Subcutaneous abdominal adipose tissue (tissue), 5 donors: ENCODE measurements at regions not wholly inside any gene's neighbourhood (a gene's known extent, or its start where the extent isn't known, plus 50 kb on each side); places are given as distances from the start of the nearest gene placed in this dataset.
"Not testable (repeated sequence)": the region's sequence is repeated elsewhere in the genome, so short reads cannot be mapped to it uniquely, and the experiment has no call there.

Experiments used
- H3K27ac ChIP-seq: one replicate; pipeline ENCODE4 v1.7.0; 2013; ENCODE audit warnings: low read depth, mild to moderate bottlenecking, inconsistent platforms, low read length, moderate library complexity
- H3K27me3 ChIP-seq, 5 donors: one replicate each; pipeline ENCODE4 v1.7.0; 2013; ENCODE audit warnings: low read length in 5 of 5, inconsistent platforms in 1 of 5; ENCODE audit not compliant: control insufficient read depth in 5 of 5, insufficient read depth in 4 of 5
- H3K36me3 ChIP-seq, 5 donors: one replicate each; pipeline ENCODE4 v1.7.0; 2013; ENCODE audit warnings: low read length in 5 of 5; ENCODE audit not compliant: control insufficient read depth in 5 of 5, insufficient read depth in 5 of 5
- H3K4me1 ChIP-seq, 5 donors: one replicate each; pipeline ENCODE4 v1.7.0; 2013; ENCODE audit warnings: low read length in 5 of 5, mild to moderate bottlenecking in 3 of 5, moderate library complexity in 1 of 5; ENCODE audit not compliant: control insufficient read depth in 5 of 5, insufficient read depth in 5 of 5
- H3K4me3 ChIP-seq, 5 donors: one replicate each; pipeline ENCODE4 v1.7.0; 2013; ENCODE audit warnings: low read length in 5 of 5, low read depth in 1 of 5
- H3K9ac ChIP-seq, 5 donors: one replicate each; pipeline ENCODE4 v1.7.0; 2013; ENCODE audit warnings: low read length in 5 of 5, mild to moderate bottlenecking in 4 of 5, moderate library complexity in 3 of 5
- H3K9me3 ChIP-seq, 5 donors: one replicate each; pipeline ENCODE4 v1.7.0; 2013; ENCODE audit warnings: low read length in 5 of 5; ENCODE audit not compliant: control insufficient read depth in 5 of 5
- donor health status: healthy.
- donor health status: healthy.
- donor health status: healthy.
- donor health status: healthy.
- donor health status: healthy.

GRCh38 chr18:30160124-30160523 lies 882.4 kb downstream of the DSC3 start:
- no peak overlapping the region for H3K4me3 ChIP-seq
- no peak overlapping the region for H3K9ac ChIP-seq
- H3K9me3 ChIP-seq = no peaks in the 10 kb centered on the region
- no peak overlapping the region for H3K27ac ChIP-seq
- no peaks in the 10 kb centered on the region for H3K4me1 ChIP-seq
- H3K27me3 ChIP-seq = no peaks in the 10 kb centered on the region
- H3K36me3 ChIP-seq = no peaks in the 10 kb centered on the region

DNA sequence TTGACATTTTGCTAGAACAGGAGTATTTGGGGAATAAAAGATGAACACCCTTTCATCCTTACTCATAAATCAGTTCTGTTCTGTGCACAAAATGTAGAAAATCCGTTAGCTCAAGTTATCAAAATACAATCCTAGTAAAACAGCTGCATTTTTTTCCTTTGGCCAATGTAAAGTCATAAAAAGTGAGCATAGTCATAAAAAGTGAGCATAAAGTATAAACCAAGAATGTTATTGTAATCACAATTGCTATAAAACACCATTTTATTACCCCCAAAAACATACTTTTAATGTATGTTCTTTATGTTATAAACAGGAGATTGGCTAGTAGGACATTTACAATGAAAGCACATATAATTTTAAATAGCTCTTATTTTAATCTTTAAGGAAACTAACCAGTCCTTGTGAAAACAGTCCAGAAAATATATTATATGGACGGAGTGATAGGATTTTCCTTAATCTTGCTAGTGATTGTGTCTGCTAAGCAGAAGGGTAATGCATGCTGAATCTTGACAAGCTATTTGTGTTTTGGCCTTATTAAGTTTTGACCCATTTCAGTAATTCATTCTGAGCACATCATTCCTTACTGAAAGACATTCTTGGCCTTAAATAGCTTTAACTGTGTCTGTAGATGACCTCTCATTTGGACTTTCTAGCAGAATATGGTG lies 891.8 kb downstream of the DSC3 start:
- H3K4me1 ChIP-seq = no peaks in the 10 kb centered on the region
- no peaks in the 10 kb centered on the region for H3K36me3 ChIP-seq
- H3K27me3 ChIP-seq = no peaks in the 10 kb centered on the region
- H3K9me3 ChIP-seq = no peaks in the 10 kb centered on the region
- H3K27ac ChIP-seq = no peak overlapping the region
- H3K4me3 ChIP-seq = no peak overlapping the region
- H3K9ac ChIP-seq = no peak overlapping the region

GRCh38 chr18:30149585-30149984 lies 893.0 kb downstream of the DSC3 start:
- no peak overlapping the region for H3K4me3 ChIP-seq
- no peaks in the 10 kb centered on the region for H3K4me1 ChIP-seq
- H3K27ac ChIP-seq = no peak overlapping the region
- H3K9me3 ChIP-seq = no peaks in the 10 kb centered on the region
- no peaks in the 10 kb centered on the region for H3K36me3 ChIP-seq
- no peak overlapping the region for H3K9ac ChIP-seq
- no peaks in the 10 kb centered on the region for H3K27me3 ChIP-seq

DNA sequence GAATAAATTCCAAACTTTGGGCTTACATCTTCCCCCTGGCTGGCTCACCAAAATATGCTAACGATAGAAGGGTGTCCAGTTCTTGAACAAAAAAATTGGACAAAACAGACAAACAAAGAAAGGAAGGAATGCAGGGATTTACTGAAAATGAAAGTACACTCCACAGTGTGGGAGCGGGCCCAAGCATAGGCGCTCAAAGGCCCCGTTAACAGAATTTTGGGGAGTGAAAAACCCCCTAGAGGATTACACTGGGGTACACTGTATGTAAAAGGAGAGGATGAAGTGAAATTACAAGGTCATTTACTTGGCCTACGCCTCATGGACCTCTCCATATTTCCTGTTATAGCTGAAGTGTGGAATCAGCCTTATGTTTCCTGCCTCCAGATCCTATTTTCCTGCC lies 899.7 kb downstream of the DSC3 start:
- no peak overlapping the region for H3K27ac ChIP-seq
- no peak overlapping the region for H3K9ac ChIP-seq
- H3K4me1 ChIP-seq = peaks cover 0 to 2% (median 0%) of the 10 kb centered on the region in 5 donors
- no peak overlapping the region for H3K4me3 ChIP-seq
- no peaks in the 10 kb centered on the region for H3K36me3 ChIP-seq
- peaks cover 0 to 9% (median 5%) of the 10 kb centered on the region in 5 donors for H3K9me3 ChIP-seq
- H3K27me3 ChIP-seq = no peaks in the 10 kb centered on the region

- no peaks in the 10 kb centered on the region for H3K27me3 ChIP-seq
- H3K36me3 ChIP-seq = no peaks in the 10 kb centered on the region
- H3K27ac ChIP-seq = no peak overlapping the region
- H3K9me3 ChIP-seq = peaks cover 0 to 9% (median 5%) of the 10 kb centered on the region in 5 donors
- no peak overlapping the region for H3K9ac ChIP-seq
- H3K4me1 ChIP-seq = peaks cover 0 to 2% (median 0%) of the 10 kb centered on the region in 5 donors
- no peak overlapping the region for H3K4me3 ChIP-seq
Measured at GRCh38 chr18:30142248-30142647, 900.3 kb downstream of the DSC3 start.

DNA sequence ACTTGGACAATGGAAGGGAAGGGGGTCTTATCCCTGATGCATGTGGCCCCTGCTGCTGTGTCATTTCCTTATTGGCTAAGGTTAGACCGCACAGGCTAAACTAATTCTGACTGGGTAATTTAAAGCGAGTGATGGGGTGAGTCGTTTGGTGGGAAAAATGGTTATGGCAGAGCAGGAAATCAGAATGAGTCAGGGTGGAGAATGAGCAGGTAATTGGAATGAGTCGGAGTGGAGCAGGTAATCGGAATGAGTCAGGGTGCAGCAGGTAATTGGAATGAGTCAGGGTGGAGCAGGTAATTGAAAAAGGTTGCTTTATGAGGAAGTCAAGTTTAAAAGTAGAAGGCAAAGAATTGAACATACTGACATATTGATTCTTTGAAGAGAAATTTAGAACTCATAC lies 901.0 kb downstream of the DSC3 start:
- H3K27ac ChIP-seq, H3K36me3 ChIP-seq, H3K27me3 ChIP-seq, H3K4me3 ChIP-seq, H3K4me1 ChIP-seq, H3K9ac ChIP-seq, H3K9me3 ChIP-seq: not testable (repeated sequence)

DNA sequence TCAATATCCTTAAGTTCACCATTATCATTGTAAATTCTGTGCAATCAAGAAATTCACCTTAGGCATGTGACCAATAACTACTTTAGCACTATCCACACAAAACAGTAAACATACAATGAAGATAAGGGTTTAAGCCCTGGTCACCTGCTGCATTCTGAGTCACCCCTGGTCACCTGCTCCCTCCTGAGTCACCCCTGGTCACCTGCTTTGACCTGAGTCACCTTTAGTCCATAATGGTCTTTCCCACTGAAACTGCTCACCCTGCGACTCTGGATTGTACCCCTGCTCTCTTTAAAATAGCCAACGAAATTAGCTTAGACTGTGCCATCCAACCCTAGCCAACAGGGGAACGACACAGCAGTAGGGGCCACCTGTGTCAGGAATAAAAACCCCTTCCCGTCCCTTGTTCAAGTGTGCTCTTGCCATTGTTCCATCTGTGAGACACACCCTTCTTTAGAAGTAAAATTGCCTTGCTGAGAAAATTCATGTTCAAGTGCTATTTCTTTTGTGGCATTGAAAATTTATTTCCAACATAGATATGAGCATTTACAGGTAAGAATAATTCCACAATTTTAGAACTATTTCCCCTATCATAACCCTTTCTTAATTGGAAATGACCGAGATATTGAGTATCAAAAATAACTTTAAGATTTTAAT lies 902.8 kb downstream of the DSC3 start:
- no peaks in the 10 kb centered on the region for H3K27me3 ChIP-seq
- H3K36me3 ChIP-seq = no peaks in the 10 kb centered on the region
- H3K9me3 ChIP-seq = peaks cover 0 to 9% (median 5%) of the 10 kb centered on the region in 5 donors
- H3K4me1 ChIP-seq = peaks cover 0 to 2% (median 0%) of the 10 kb centered on the region in 5 donors
- no peak overlapping the region for H3K9ac ChIP-seq
- H3K27ac ChIP-seq = no peak overlapping the region
- H3K4me3 ChIP-seq = no peak overlapping the region

- no peak overlapping the region for H3K9ac ChIP-seq
- no peaks in the 10 kb centered on the region for H3K4me1 ChIP-seq
- no peaks in the 10 kb centered on the region for H3K27me3 ChIP-seq
- no peaks in the 10 kb centered on the region for H3K36me3 ChIP-seq
- H3K4me3 ChIP-seq = no peak overlapping the region
- H3K27ac ChIP-seq = no peak overlapping the region
- peaks cover 0 to 11% (median 5%) of the 10 kb centered on the region in 5 donors for H3K9me3 ChIP-seq
Measured at GRCh38 chr18:30135938-30136337, 906.6 kb downstream of the DSC3 start.

- H3K4me3 ChIP-seq = no peak overlapping the region
- H3K9me3 ChIP-seq = peaks cover 0 to 7% (median 0%) of the 10 kb centered on the region in 5 donors
- no peaks in the 10 kb centered on the region for H3K36me3 ChIP-seq
- H3K27me3 ChIP-seq = no peaks in the 10 kb centered on the region
- no peak overlapping the region for H3K27ac ChIP-seq
- H3K4me1 ChIP-seq = no peaks in the 10 kb centered on the region
- no peak overlapping the region for H3K9ac ChIP-seq
Measured at GRCh38 chr18:30134020-30134419, 908.5 kb downstream of the DSC3 start.

DNA sequence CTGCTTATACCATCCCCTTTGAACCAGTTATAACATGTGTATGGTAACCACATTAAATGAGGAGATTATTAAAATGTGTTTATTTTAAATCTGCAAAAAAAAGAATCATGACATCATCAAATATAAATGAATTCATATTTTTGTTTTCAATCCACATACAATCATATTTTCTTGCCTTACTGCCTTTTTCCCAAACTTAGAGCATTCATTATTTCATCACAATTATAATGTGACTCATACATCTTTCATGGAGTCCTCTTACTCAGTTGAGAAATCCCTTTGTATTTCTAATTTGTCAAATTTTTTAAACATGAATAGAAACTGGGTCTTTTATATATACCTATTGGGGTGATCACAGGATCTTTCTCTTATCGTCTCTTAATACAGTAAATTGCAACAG lies 909.6 kb downstream of the DSC3 start:
- H3K27ac ChIP-seq = no peak overlapping the region
- H3K36me3 ChIP-seq = no peaks in the 10 kb centered on the region
- no peak overlapping the region for H3K4me3 ChIP-seq
- H3K4me1 ChIP-seq = no peaks in the 10 kb centered on the region
- H3K9me3 ChIP-seq = peaks cover 0 to 7% (median 0%) of the 10 kb centered on the region in 5 donors
- H3K27me3 ChIP-seq = no peaks in the 10 kb centered on the region
- H3K9ac ChIP-seq = no peak overlapping the region
